ENCODE measurements at regions not wholly inside any gene's neighbourhood (a gene's known extent, or its start where the extent isn't known, plus 50 kb on each side); places are given as distances from the start of the nearest gene placed in this dataset.

- Mint-ChIP-seq H3K27ac (no peak overlapping the region), H3K4me1 (peaks cover 18% of the 10 kb centered on the region), H3K4me3 (no peak overlapping the region), H3K27me3 (ENCODE audit: low read depth, poor library complexity) (no peaks in the 10 kb centered on the region), H3K9me3 (peaks cover 23% of the 10 kb centered on the region), H3K36me3 (ENCODE audit: low read depth) (peaks cover 19% of the 10 kb centered on the region)
- no peak for DNase-seq
- TF ChIP-seq, protein P1, sequence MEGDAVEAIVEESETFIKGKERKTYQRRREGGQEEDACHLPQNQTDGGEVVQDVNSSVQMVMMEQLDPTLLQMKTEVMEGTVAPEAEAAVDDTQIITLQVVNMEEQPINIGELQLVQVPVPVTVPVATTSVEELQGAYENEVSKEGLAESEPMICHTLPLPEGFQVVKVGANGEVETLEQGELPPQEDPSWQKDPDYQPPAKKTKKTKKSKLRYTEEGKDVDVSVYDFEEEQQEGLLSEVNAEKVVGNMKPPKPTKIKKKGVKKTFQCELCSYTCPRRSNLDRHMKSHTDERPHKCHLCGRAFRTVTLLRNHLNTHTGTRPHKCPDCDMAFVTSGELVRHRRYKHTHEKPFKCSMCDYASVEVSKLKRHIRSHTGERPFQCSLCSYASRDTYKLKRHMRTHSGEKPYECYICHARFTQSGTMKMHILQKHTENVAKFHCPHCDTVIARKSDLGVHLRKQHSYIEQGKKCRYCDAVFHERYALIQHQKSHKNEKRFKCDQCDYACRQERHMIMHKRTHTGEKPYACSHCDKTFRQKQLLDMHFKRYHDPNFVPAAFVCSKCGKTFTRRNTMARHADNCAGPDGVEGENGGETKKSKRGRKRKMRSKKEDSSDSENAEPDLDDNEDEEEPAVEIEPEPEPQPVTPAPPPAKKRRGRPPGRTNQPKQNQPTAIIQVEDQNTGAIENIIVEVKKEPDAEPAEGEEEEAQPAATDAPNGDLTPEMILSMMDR (IDR thresholded peaks at IDR 0.05), result no peak
Measured at GRCh38 chr6:121816361-121816760, 380.9 kb downstream of the GJA1 start.

DNA sequence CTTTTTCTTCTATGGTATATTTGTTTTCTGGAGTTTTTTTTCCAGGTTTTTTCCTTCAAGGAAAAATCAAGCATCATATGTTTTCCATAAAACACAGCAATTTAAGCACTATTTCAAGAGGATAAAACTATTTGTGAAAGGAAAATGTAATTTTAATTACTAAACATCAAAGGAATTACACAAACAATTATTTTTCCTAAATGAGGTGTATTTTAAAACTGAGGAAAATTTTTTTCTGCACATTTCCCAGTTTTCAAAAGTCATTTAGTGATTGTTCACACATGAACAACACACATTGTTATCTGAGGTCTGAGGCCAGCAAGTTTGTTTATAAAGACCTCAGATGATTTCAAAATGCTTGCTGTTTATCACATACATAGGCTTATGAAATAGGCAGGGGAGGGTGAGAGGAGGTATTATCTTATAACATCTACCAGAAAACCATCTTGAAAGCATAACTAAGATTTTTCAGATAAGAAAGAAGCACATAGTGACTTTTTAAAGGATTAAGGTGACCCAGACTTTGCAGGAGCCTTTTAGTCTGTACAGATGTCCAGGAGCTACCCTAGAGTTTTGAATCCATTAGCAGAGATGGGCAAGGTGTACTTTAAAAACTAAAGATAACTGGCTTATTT, 381.6 kb downstream of the GJA1 start:
- TF ChIP-seq, protein P1 (IDR thresholded peaks at IDR 0.05), result no peak
- Mint-ChIP-seq H3K4me3 (no peak overlapping the region), H3K27ac (no peak overlapping the region), H3K27me3 (ENCODE audit: low read depth, poor library complexity) (no peaks in the 10 kb centered on the region), H3K9me3 (peaks cover 29% of the 10 kb centered on the region), H3K36me3 (ENCODE audit: low read depth) (peaks cover 19% of the 10 kb centered on the region), H3K4me1 (peaks cover 17% of the 10 kb centered on the region)
- DNase-seq, result no peak

GRCh38 chr6:121823437-121823851, 388.0 kb downstream of the GJA1 start:
- no peak overlapping the region for H3K27ac Mint-ChIP-seq
- no peak overlapping the region for H3K4me3 Mint-ChIP-seq
- no peaks in the 10 kb centered on the region for H3K27me3 Mint-ChIP-seq (ENCODE audit: low read depth, poor library complexity)
- H3K4me1 Mint-ChIP-seq, result peaks cover 13% of the 10 kb centered on the region
- TF ChIP-seq, protein P1 (IDR thresholded peaks at IDR 0.05), result no peak
- DNase-seq, result no peak
- H3K9me3 Mint-ChIP-seq, result peaks cover 31% of the 10 kb centered on the region
- H3K36me3 Mint-ChIP-seq (ENCODE audit: low read depth), result peaks cover 19% of the 10 kb centered on the region

- Mint-ChIP-seq H3K27ac (no peak overlapping the region), H3K4me3 (no peak overlapping the region), H3K4me1 (peaks cover 19% of the 10 kb centered on the region), H3K9me3 (peaks cover 8% of the 10 kb centered on the region), H3K36me3 (ENCODE audit: low read depth) (no peaks in the 10 kb centered on the region), H3K27me3 (ENCODE audit: low read depth, poor library complexity) (peaks cover 3% of the 10 kb centered on the region)
- TF ChIP-seq, protein P1 (IDR thresholded peaks at IDR 0.05), result no peak
- no peak for DNase-seq
Measured at GRCh38 chr6:121826156-121826810, 390.8 kb downstream of the GJA1 start.

- peaks cover 10% of the 10 kb centered on the region for H3K4me1 Mint-ChIP-seq
- H3K9me3 Mint-ChIP-seq, result peaks cover 3% of the 10 kb centered on the region
- TF ChIP-seq, protein P1 (IDR thresholded peaks at IDR 0.05), result no peak
- DNase-seq, result no peak
- H3K27me3 Mint-ChIP-seq (ENCODE audit: low read depth, poor library complexity), result peaks cover 3% of the 10 kb centered on the region
- H3K27ac Mint-ChIP-seq, result peak overlapping the region; percentile 7
- no peaks in the 10 kb centered on the region for H3K36me3 Mint-ChIP-seq (ENCODE audit: low read depth)
- no peak overlapping the region for H3K4me3 Mint-ChIP-seq
Measured at GRCh38 chr6:121828146-121828886, 392.9 kb downstream of the GJA1 start.

Data from nephron progenitor cell (in vitro differentiated cells).